Transverse colon (tissue), 3 donors: ENCODE measurements at regions not wholly inside any gene's neighbourhood (a gene's known extent, or its start where the extent isn't known, plus 50 kb on each side); places are given as distances from the start of the nearest gene placed in this dataset.

ENCODE experiments used
- POLR2A ChIP-seq: fragments of 450-650 bp; IDR thresholded peaks from one replicate; pipeline ENCODE4 v1.6.1; 2016; ENCODE audit warnings: antibody characterized with exemption, mild to moderate bottlenecking, moderate library complexity
- TF ChIP-seq, protein P1 (sequence below), 5 experiments: fragments of 200-600 bp in 3 of 5; fragments of 450-650 bp in 2 of 5; sonication (generic) in 3 of 5; IDR thresholded peaks; 1 replicate in 2 of 5; 2 replicates in 3 of 5; pipeline ENCODE4 v1.5.1; 2016 to 2017; ENCODE audit warnings: antibody characterized with exemption in 5 of 5, inconsistent platforms in 3 of 5, mild to moderate bottlenecking in 2 of 5, moderate library complexity in 1 of 5

DNA sequence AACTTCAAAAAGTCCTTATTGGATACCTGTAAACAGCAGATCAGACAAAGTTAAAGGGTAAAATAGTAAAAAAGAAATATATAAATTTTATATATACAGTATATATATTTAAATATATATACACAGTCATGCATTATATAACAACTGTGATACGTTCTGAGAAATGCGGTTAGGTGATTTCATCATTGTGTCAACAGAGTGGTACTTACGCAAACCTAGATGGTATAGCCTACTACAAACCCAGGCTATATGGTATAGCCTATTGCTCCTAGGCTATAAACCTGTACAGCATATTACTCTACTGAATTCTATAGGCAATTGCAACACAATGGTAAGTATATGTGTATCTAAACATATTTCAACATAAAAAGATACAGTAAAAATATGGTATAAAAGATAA lies 222.7 kb downstream of the NUF2 start:
- TF ChIP-seq POLR2A, result no peak
- TF ChIP-seq, protein P1, sequence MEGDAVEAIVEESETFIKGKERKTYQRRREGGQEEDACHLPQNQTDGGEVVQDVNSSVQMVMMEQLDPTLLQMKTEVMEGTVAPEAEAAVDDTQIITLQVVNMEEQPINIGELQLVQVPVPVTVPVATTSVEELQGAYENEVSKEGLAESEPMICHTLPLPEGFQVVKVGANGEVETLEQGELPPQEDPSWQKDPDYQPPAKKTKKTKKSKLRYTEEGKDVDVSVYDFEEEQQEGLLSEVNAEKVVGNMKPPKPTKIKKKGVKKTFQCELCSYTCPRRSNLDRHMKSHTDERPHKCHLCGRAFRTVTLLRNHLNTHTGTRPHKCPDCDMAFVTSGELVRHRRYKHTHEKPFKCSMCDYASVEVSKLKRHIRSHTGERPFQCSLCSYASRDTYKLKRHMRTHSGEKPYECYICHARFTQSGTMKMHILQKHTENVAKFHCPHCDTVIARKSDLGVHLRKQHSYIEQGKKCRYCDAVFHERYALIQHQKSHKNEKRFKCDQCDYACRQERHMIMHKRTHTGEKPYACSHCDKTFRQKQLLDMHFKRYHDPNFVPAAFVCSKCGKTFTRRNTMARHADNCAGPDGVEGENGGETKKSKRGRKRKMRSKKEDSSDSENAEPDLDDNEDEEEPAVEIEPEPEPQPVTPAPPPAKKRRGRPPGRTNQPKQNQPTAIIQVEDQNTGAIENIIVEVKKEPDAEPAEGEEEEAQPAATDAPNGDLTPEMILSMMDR (IDR thresholded peaks at IDR 0.05), result no peak
